ENCODE measurements at regions not wholly inside any gene's neighbourhood (a gene's known extent, or its start where the extent isn't known, plus 50 kb on each side); places are given as distances from the start of the nearest gene placed in this dataset.

GRCh38 chr13:30030141-30030750, 179.8 kb upstream of the UBL3 start:
- DNase-seq (ENCODE audit: low spot score), result no peak
- TF ChIP-seq CTCF (IDR thresholded peaks at IDR 0.05; ENCODE audit: extremely low read depth, missing control alignments), result no peak

GRCh38 chr13:30027569-30028455, 177.4 kb upstream of the UBL3 start:
- no peak for TF ChIP-seq CTCF (IDR thresholded peaks at IDR 0.05; ENCODE audit: extremely low read depth, missing control alignments)
- DNase-seq (ENCODE audit: low spot score), result no peak

- no peak for TF ChIP-seq CTCF (IDR thresholded peaks at IDR 0.05; ENCODE audit: extremely low read depth, missing control alignments)
- DNase-seq (ENCODE audit: low spot score), result no peak
Measured at GRCh38 chr13:30026909-30027308, 176.5 kb upstream of the UBL3 start.

GRCh38 chr13:30026093-30026492, 175.7 kb upstream of the UBL3 start:
- no peak for TF ChIP-seq CTCF (IDR thresholded peaks at IDR 0.05; ENCODE audit: extremely low read depth, missing control alignments)
- no peak for DNase-seq (ENCODE audit: low spot score)

GRCh38 chr13:30025351-30025750, 174.9 kb upstream of the UBL3 start:
- DNase-seq (ENCODE audit: low spot score), result no peak
- no peak for TF ChIP-seq CTCF (IDR thresholded peaks at IDR 0.05; ENCODE audit: extremely low read depth, missing control alignments)

GRCh38 chr13:30024125-30024865, 173.9 kb upstream of the UBL3 start:
- no peak for DNase-seq (ENCODE audit: low spot score)
- TF ChIP-seq CTCF (IDR thresholded peaks at IDR 0.05; ENCODE audit: extremely low read depth, missing control alignments), result no peak
